ENCODE measurements at regions not wholly inside any gene's neighbourhood (a gene's known extent, or its start where the extent isn't known, plus 50 kb on each side); places are given as distances from the start of the nearest gene placed in this dataset.

GRCh38 chr3:109772520-109772919 lies 435.2 kb upstream of the DPPA4 start:
- TF ChIP-seq CTCF (conservative IDR thresholded peaks at IDR 0.05 in 1 of 2, IDR thresholded peaks at IDR 0.05 in 1 of 2; ENCODE audit: extremely low read depth in 1 of 2, insufficient read depth in 1 of 2, low read depth in 1 of 2, low read length in 2 of 2) = no peak
- no peak for TF ChIP-seq EZH2 (IDR thresholded peaks at IDR 0.05; ENCODE audit: borderline replicate concordance, low read length)

Data from mammary epithelial cell (primary cell).